ENCODE measurements at regions not wholly inside any gene's neighbourhood (a gene's known extent, or its start where the extent isn't known, plus 50 kb on each side); places are given as distances from the start of the nearest gene placed in this dataset.

- TF ChIP-seq SIN3A (IDR thresholded peaks at IDR 0.05; ENCODE audit: borderline replicate concordance, insufficient read depth, low read depth, low read length) = no peak
- no peak for TF ChIP-seq CTCF (IDR thresholded peaks at IDR 0.05)
- TF ChIP-seq POLR2AphosphoS5 (IDR thresholded peaks at IDR 0.05; ENCODE audit: low read depth, low read length) = no peak
These were observed 80.7 kb downstream of the GRIN2B start for GRCh38 chr12:13900718-13901117.

All from Panc1 (cell line).